Loucy (cell line): ENCODE measurements at regions not wholly inside any gene's neighbourhood (a gene's known extent, or its start where the extent isn't known, plus 50 kb on each side); places are given as distances from the start of the nearest gene placed in this dataset.

ENCODE experiments used
- H2AFZ ChIP-seq: fragments of 200-600 bp; sonication (generic); 2 replicates; pipeline ENCODE4 v1.6.0; 2016; ENCODE audit warnings: antibody characterized with exemption, mild to moderate bottlenecking, low read length, moderate library complexity
- H3F3A ChIP-seq: fragments of 200-600 bp; 2 replicates; pipeline ENCODE4 v1.6.0; 2016; ENCODE audit warnings: antibody characterized with exemption, low read depth, mild to moderate bottlenecking
- H3K27me3 ChIP-seq: fragments of 200-600 bp; sonication (generic); 2 replicates; pipeline ENCODE4 v1.6.1; 2014; ENCODE audit warnings: low read length, mild to moderate bottlenecking; ENCODE audit not compliant: insufficient read depth, poor library complexity, severe bottlenecking
- H3K36me3 ChIP-seq: fragments of 200-600 bp; sonication (generic); 2 replicates; pipeline ENCODE4 v1.6.1; 2016; ENCODE audit warnings: low read length; ENCODE audit not compliant: insufficient read depth
- H3K4me1 ChIP-seq: fragments of 200-600 bp; sonication (generic); 2 replicates; pipeline ENCODE4 v1.5.1; 2014; ENCODE audit warnings: low read length, mild to moderate bottlenecking; ENCODE audit not compliant: insufficient read depth, poor library complexity, severe bottlenecking
- H3K4me2 ChIP-seq: fragments of 200-600 bp; sonication (generic); 2 replicates; pipeline ENCODE4 v1.6.0; 2014; ENCODE audit warnings: antibody characterized with exemption, low read length, low read depth, mild to moderate bottlenecking; ENCODE audit not compliant: poor library complexity, severe bottlenecking
- H3K4me3 ChIP-seq: fragments of 200-600 bp; sonication (generic); 2 replicates; pipeline ENCODE4 v1.5.1; 2014; ENCODE audit warnings: low read length, mild to moderate bottlenecking, mixed read lengths; ENCODE audit not compliant: poor library complexity, severe bottlenecking
- H3K79me2 ChIP-seq: fragments of 200-600 bp; sonication (generic); 2 replicates; pipeline ENCODE4 v1.6.1; 2014; ENCODE audit warnings: low read length; ENCODE audit not compliant: insufficient read depth
- H3K9ac ChIP-seq: fragments of 200-600 bp; sonication (generic); 2 replicates; pipeline ENCODE4 v1.6.0; 2014; ENCODE audit warnings: mild to moderate bottlenecking, low read depth, low read length, moderate library complexity; ENCODE audit not compliant: poor library complexity, severe bottlenecking
- H3K9me2 ChIP-seq: fragments of 200-600 bp; sonication (generic); replicated peaks from 2 replicates; pipeline ENCODE4 v1.6.1; 2016; ENCODE audit warnings: low read depth, low read length, mixed read lengths
- H3K9me3 ChIP-seq: fragments of 200-600 bp; sonication (generic); 2 replicates; pipeline ENCODE4 v1.6.1; 2014; ENCODE audit warnings: mild to moderate bottlenecking, antibody characterized with exemption, low read length, low read depth; ENCODE audit not compliant: insufficient read depth
- H4K20me1 ChIP-seq: fragments of 200-600 bp; sonication (generic); 2 replicates; pipeline ENCODE4 v1.6.0; 2014; ENCODE audit warnings: antibody characterized with exemption, low read length, mild to moderate bottlenecking; ENCODE audit not compliant: insufficient read depth, poor library complexity, severe bottlenecking
- EZH2phosphoT487 ChIP-seq: fragments of 200-600 bp; IDR thresholded peaks from 2 replicates; pipeline ENCODE4 v1.6.1; 2018; ENCODE audit warnings: antibody characterized with exemption, mild to moderate bottlenecking, moderate library complexity, borderline replicate concordance
- TF ChIP-seq, protein P1 (sequence below): fragments of 200-600 bp; sonication (generic); conservative IDR thresholded peaks from 2 replicates; pipeline ENCODE4 v1.5.1; 2014; ENCODE audit warnings: mild to moderate bottlenecking, antibody characterized with exemption, low read length

DNA sequence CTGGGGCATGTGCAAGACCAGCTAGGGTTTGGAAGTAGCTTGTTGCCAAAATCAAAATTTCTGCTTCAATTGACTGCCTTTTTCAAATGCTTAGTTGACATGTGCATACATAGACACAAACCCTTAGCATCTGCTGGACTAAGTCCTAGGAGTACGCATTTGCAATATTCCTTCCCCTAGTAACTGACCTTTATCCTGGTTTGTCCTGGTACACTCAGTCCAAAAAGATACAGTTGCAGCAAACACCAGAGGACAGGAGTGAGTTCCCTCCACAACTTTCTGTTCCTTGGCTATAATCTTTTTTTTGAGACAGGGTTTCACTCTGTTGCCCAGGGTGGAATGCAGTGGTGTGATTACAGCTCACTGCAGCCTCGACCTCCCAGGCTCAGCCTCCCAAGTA is 290.2 kb upstream of the ERCC4 start:
- Histone ChIP-seq H3K9me2 (no peaks in the 10 kb centered on the region), H3F3A (no peaks in the 10 kb centered on the region)

DNA sequence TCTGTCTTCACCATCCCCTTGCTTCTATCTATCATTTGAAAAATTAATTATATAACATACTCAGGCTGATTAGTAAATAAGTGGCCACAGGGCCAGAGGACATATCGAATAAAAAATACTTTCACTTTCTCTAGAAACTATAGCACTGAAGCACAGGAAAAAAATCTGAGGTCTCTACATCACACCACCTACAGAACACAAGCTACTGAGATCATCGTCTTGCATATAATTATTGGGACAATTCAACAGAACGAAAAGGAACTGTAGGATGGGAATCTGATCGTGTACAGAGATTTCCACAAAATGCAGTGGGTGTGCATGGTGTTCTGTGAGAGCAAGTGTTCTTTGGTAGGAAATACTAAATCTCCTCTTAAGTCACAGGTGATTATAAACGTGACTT is 289.6 kb upstream of the ERCC4 start:
- Histone ChIP-seq H3K4me2 (no peak overlapping the region), H3K4me3 (no peak overlapping the region)

More for the DNA sequence above, 290.2 kb upstream of the ERCC4 start:
- Histone ChIP-seq H3K36me3 (no peaks in the 10 kb centered on the region), H3K4me3 (no peak overlapping the region), H4K20me1 (no peaks in the 10 kb centered on the region), H3K27me3 (no peaks in the 10 kb centered on the region), H3K9me3 (no peaks in the 10 kb centered on the region), H2AFZ (no peak overlapping the region), H3K4me2 (no peak overlapping the region), H3K79me2 (no peaks in the 10 kb centered on the region), H3K4me1 (no peaks in the 10 kb centered on the region), H3K9ac (no peak overlapping the region)
- no peak for TF ChIP-seq EZH2phosphoT487
- TF ChIP-seq, protein P1, sequence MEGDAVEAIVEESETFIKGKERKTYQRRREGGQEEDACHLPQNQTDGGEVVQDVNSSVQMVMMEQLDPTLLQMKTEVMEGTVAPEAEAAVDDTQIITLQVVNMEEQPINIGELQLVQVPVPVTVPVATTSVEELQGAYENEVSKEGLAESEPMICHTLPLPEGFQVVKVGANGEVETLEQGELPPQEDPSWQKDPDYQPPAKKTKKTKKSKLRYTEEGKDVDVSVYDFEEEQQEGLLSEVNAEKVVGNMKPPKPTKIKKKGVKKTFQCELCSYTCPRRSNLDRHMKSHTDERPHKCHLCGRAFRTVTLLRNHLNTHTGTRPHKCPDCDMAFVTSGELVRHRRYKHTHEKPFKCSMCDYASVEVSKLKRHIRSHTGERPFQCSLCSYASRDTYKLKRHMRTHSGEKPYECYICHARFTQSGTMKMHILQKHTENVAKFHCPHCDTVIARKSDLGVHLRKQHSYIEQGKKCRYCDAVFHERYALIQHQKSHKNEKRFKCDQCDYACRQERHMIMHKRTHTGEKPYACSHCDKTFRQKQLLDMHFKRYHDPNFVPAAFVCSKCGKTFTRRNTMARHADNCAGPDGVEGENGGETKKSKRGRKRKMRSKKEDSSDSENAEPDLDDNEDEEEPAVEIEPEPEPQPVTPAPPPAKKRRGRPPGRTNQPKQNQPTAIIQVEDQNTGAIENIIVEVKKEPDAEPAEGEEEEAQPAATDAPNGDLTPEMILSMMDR: no peak

DNA sequence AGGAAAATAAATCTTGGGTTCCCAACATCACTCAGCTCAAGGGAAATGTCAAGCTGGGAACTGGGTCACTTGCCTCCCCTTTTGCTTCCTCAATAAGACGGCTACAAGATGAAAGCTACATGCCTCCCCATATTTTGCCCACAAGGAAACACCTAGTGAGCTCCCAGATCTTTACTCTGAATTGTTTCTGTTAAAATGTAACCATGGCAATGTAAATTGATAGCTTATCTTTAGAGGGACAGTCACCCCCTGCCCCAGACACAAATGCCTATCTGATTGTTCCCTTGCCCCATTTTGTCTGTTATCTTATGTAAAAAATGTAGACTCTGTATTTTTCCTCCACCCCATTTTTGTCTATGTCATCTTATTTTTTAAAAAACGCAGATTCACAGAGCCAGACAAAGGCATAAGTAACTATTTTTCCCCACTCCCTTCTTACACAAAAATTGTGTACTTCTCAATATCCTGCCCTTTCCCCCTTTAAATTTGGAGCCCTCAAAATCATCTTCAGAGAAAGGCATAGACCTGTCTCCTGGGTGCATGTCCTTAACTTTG is 288.7 kb upstream of the ERCC4 start:
- no peak overlapping the region for H3K4me2 ChIP-seq
- H2AFZ ChIP-seq: no peak overlapping the region
- TF ChIP-seq, protein P1: no peak
- no peak for TF ChIP-seq EZH2phosphoT487
- no peaks in the 10 kb centered on the region for H3K79me2 ChIP-seq
- H4K20me1 ChIP-seq: no peaks in the 10 kb centered on the region
- H3F3A ChIP-seq: no peaks in the 10 kb centered on the region
- H3K9ac ChIP-seq: no peak overlapping the region
- H3K9me2 ChIP-seq: no peaks in the 10 kb centered on the region
- no peaks in the 10 kb centered on the region for H3K27me3 ChIP-seq
- no peaks in the 10 kb centered on the region for H3K4me1 ChIP-seq
- H3K9me3 ChIP-seq: no peaks in the 10 kb centered on the region
- no peaks in the 10 kb centered on the region for H3K36me3 ChIP-seq
- no peak overlapping the region for H3K4me3 ChIP-seq

More for the DNA sequence above, 289.6 kb upstream of the ERCC4 start:
- Histone ChIP-seq H3K27me3 (no peaks in the 10 kb centered on the region), H3K9me2 (no peaks in the 10 kb centered on the region), H2AFZ (no peak overlapping the region), H3F3A (no peaks in the 10 kb centered on the region), H3K36me3 (no peaks in the 10 kb centered on the region), H3K79me2 (no peaks in the 10 kb centered on the region), H4K20me1 (no peaks in the 10 kb centered on the region), H3K9me3 (no peaks in the 10 kb centered on the region), H3K4me1 (no peaks in the 10 kb centered on the region), H3K9ac (no peak overlapping the region)
- TF ChIP-seq, protein P1: no peak
